H1 (cell line): ENCODE measurements at regions not wholly inside any gene's neighbourhood (a gene's known extent, or its start where the extent isn't known, plus 50 kb on each side); places are given as distances from the start of the nearest gene placed in this dataset.

Experiments
- ASH2L ChIP-seq: fragments of 200-600, 300-600 bp; sonication (generic); IDR thresholded peaks from one replicate; pipeline ENCODE4 v1.7.1; 2017; ENCODE audit warnings: low read length
- BRCA1 ChIP-seq: IDR thresholded peaks from 2 replicates; pipeline ENCODE4 v1.6.1; 2012; ENCODE audit warnings: low read depth, low read length, improper control_type of control experiment
- CBX5 ChIP-seq: fragments of 300-800, 300-1000 bp; sonication (generic); IDR thresholded peaks from 2 replicates; pipeline ENCODE4 v1.7.1; 2016; ENCODE audit warnings: antibody characterized with exemption, low read length, low read depth
- CEBPB ChIP-seq: IDR thresholded peaks from 2 replicates; pipeline ENCODE4 v1.6.1; 2012; ENCODE audit warnings: low read depth, low read length
- EZH2 ChIP-seq: fragments of 200-600 bp; sonication (generic); IDR thresholded peaks from 2 replicates; pipeline ENCODE4 v1.7.1; 2012; ENCODE audit warnings: low read depth, mild to moderate bottlenecking, moderate library complexity, low read length, inconsistent platforms; ENCODE audit not compliant: severe bottlenecking
- POLR2AphosphoS5 ChIP-seq: IDR thresholded peaks from 2 replicates; pipeline ENCODE4 v1.6.1; 2011; ENCODE audit warnings: low read depth, low read length
- RBBP5 ChIP-seq: IDR thresholded peaks from 2 replicates; pipeline ENCODE4 v1.7.1; 2012; ENCODE audit warnings: low read depth, mild to moderate bottlenecking, inconsistent platforms, low read length, moderate library complexity, borderline replicate concordance
- SIN3A ChIP-seq, 2 experiments: IDR thresholded peaks in 1 of 2; conservative IDR thresholded peaks in 1 of 2; 2 replicates each; pipeline ENCODE4 v1.6.1; 2011 to 2012; ENCODE audit warnings: low read length in 2 of 2, improper control_type of control experiment in 1 of 2, low read depth in 1 of 2, mild to moderate bottlenecking in 1 of 2
- SRF ChIP-seq: IDR thresholded peaks from 2 replicates; pipeline ENCODE4 v1.6.1; 2011; ENCODE audit warnings: mild to moderate bottlenecking, low read depth, low read length, moderate library complexity
- TAF7 ChIP-seq: optimal IDR thresholded peaks from 2 replicates; pipeline ENCODE3; 2011; ENCODE audit warnings: low read depth, mild to moderate bottlenecking, inconsistent platforms, low read length, moderate library complexity, borderline replicate concordance
- TF ChIP-seq, protein P1 (sequence below), 3 experiments: IDR thresholded peaks; 1 replicate in 2 of 3; 2 replicates in 1 of 3; pipeline versions ENCODE4 v1.5.1 to v1.6.1; 2011; ENCODE audit warnings: low read length in 3 of 3, mild to moderate bottlenecking in 3 of 3, inconsistent platforms in 2 of 3, low read depth in 1 of 3, moderate library complexity in 1 of 3; ENCODE audit not compliant: insufficient read depth in 1 of 3; ENCODE audit errors: control extremely low read depth in 1 of 3

DNA sequence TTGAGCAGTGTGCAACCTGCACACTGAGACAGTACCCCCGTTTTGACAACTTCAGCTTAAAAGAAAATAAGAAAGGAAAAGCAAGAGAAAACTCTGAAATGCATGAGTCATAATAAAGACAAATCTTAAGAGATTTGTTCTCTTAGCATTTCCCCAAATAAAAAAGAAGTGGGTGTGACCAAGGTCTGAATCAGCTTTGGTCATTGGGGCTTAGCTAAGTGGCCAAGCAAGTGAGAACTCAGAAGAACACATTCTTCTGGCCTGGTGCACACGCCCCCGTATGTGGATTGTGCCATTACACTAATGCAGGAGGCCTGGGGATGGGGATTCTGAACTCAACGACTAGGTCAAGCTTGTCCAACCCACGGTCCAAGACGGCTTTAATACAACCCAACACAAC is 56.9 kb upstream of the PDZRN3 start:
- TF ChIP-seq SRF (no peak), CEBPB (no peak), RBBP5 (no peak), ASH2L (no peak), TAF7 (no peak), EZH2 (no peak), SIN3A (conservative IDR thresholded peaks at IDR 0.05 in 1 of 2, IDR thresholded peaks at IDR 0.05 in 1 of 2; ENCODE audit: low read depth in 1 of 2, low read length in 2 of 2) (no peak), CBX5 (no peak), POLR2AphosphoS5 (no peak), BRCA1 (no peak)
- TF ChIP-seq, protein P1, sequence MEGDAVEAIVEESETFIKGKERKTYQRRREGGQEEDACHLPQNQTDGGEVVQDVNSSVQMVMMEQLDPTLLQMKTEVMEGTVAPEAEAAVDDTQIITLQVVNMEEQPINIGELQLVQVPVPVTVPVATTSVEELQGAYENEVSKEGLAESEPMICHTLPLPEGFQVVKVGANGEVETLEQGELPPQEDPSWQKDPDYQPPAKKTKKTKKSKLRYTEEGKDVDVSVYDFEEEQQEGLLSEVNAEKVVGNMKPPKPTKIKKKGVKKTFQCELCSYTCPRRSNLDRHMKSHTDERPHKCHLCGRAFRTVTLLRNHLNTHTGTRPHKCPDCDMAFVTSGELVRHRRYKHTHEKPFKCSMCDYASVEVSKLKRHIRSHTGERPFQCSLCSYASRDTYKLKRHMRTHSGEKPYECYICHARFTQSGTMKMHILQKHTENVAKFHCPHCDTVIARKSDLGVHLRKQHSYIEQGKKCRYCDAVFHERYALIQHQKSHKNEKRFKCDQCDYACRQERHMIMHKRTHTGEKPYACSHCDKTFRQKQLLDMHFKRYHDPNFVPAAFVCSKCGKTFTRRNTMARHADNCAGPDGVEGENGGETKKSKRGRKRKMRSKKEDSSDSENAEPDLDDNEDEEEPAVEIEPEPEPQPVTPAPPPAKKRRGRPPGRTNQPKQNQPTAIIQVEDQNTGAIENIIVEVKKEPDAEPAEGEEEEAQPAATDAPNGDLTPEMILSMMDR (IDR thresholded peaks at IDR 0.05; ENCODE audit: control extremely low read depth in 1 of 3, insufficient read depth in 1 of 3, low read depth in 1 of 3, low read length in 3 of 3): no peak
